22Rv1 (cell line): ENCODE measurements at regions not wholly inside any gene's neighbourhood (a gene's known extent, or its start where the extent isn't known, plus 50 kb on each side); places are given as distances from the start of the nearest gene placed in this dataset.

Source experiments
- ZFX ChIP-seq: fragments of 450-650 bp; IDR thresholded peaks from 2 replicates; pipeline ENCODE4 v1.6.1; 2017; ENCODE audit warnings: antibody characterized with exemption, borderline replicate concordance
- TF ChIP-seq, protein P1 (sequence below): fragments of 450-650 bp; IDR thresholded peaks from 2 replicates; pipeline ENCODE4 v1.5.1; 2017; ENCODE audit warnings: mild to moderate bottlenecking

DNA sequence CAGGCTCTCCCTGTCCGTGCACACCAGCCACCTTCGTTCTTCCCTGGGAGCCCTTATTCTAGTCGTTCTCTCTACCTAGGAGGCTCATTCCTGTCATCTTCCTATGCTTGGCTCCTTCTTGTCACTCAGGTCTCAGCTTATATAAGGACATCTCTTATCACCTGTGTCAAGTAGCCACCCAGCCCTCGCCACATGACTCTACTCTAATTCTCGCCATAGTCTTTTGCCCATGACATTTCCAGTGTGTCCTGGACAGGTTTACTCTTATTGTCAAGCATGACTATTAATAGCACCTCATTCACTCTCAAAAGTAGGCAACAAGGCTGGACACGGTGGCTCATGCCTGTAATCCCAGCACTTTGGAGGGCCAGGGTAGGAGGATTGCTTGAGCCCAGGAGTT, 175.7 kb upstream of the NUDT4 start:
- TF ChIP-seq, protein P1, sequence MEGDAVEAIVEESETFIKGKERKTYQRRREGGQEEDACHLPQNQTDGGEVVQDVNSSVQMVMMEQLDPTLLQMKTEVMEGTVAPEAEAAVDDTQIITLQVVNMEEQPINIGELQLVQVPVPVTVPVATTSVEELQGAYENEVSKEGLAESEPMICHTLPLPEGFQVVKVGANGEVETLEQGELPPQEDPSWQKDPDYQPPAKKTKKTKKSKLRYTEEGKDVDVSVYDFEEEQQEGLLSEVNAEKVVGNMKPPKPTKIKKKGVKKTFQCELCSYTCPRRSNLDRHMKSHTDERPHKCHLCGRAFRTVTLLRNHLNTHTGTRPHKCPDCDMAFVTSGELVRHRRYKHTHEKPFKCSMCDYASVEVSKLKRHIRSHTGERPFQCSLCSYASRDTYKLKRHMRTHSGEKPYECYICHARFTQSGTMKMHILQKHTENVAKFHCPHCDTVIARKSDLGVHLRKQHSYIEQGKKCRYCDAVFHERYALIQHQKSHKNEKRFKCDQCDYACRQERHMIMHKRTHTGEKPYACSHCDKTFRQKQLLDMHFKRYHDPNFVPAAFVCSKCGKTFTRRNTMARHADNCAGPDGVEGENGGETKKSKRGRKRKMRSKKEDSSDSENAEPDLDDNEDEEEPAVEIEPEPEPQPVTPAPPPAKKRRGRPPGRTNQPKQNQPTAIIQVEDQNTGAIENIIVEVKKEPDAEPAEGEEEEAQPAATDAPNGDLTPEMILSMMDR: no peak
- no peak for TF ChIP-seq ZFX
